ENCODE measurements at regions not wholly inside any gene's neighbourhood (a gene's known extent, or its start where the extent isn't known, plus 50 kb on each side); places are given as distances from the start of the nearest gene placed in this dataset.

DNA sequence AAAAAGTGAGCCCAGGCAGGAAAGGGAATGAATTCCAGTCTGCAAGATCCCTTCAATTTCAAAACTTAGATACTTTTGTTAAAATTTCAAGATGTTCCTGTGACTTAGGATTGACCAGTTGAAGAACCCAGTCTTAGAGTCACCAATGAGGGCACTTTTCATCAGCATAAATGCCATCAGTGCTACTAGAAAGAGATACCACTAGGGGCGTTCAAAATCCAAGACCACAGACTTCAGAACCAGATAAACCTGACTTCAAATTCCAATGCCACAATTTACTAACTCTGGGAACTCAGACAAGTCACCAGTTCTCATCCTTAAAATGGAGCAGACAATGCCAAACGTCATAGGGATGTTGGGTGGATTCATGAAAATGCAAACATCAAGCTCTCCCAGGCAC, 523.2 kb downstream of the BUD13 start:
- no peak overlapping the region for H3K27ac ChIP-seq (ENCODE audit: low read depth in 2 of 2, low read length in 1 of 2)
- no peaks in the 10 kb centered on the region for H3K4me1 ChIP-seq (ENCODE audit: control insufficient read depth in 2 of 2, insufficient read depth in 2 of 2, low read length in 1 of 2)
- no peaks in the 10 kb centered on the region for H3K27me3 ChIP-seq (ENCODE audit: control insufficient read depth in 1 of 2, insufficient read depth in 2 of 2, low read length in 2 of 2)
- no peak overlapping the region for H3K4me3 ChIP-seq (ENCODE audit: low read depth in 1 of 2, low read length in 2 of 2)
- H3K36me3 ChIP-seq (ENCODE audit: control insufficient read depth in 2 of 2, insufficient read depth in 2 of 2, low read length in 1 of 2), result no peaks in the 10 kb centered on the region
- 59 to 66% methylated on average over 2 of the region's 2 CpGs for WGBS, 2 donors
- no peaks in the 10 kb centered on the region for H3K9me3 ChIP-seq (ENCODE audit: control insufficient read depth in 2 of 2, insufficient read depth in 1 of 2, low read depth in 1 of 2, low read length in 1 of 2)

DNA sequence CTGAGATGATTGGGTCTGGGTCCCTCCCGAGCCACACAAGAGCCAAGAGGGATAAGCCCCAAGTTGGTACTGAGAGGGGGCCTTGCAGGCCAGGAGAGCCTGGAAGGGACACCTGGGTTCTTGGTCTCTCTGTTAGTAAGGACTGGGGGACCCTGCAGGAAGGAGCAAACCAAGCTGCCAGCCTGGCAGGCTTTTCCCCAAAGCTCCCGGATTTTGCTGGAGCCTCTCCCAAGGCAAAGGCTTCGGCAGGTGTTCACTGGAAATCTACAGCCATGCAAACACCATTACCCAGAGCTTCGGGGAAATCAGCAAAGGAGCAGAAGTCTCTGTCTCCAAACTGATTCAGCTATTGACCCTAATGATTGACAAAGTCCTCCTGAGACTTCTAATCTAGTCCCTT, 527.9 kb downstream of the BUD13 start:
- no peak overlapping the region for H3K4me3 ChIP-seq (ENCODE audit: low read depth in 1 of 2, low read length in 2 of 2)
- no peaks in the 10 kb centered on the region for H3K9me3 ChIP-seq (ENCODE audit: control insufficient read depth in 2 of 2, insufficient read depth in 1 of 2, low read depth in 1 of 2, low read length in 1 of 2)
- H3K27me3 ChIP-seq (ENCODE audit: control insufficient read depth in 1 of 2, insufficient read depth in 2 of 2, low read length in 2 of 2), result no peaks in the 10 kb centered on the region
- no peaks in the 10 kb centered on the region for H3K36me3 ChIP-seq (ENCODE audit: control insufficient read depth in 2 of 2, insufficient read depth in 2 of 2, low read length in 1 of 2)
- no peak overlapping the region for H3K27ac ChIP-seq (ENCODE audit: low read depth in 2 of 2, low read length in 1 of 2)
- 74 to 77% methylated on average over 4 of the region's 4 CpGs for WGBS, 2 donors
- no peaks in the 10 kb centered on the region for H3K4me1 ChIP-seq (ENCODE audit: control insufficient read depth in 2 of 2, insufficient read depth in 2 of 2, low read length in 1 of 2)

DNA sequence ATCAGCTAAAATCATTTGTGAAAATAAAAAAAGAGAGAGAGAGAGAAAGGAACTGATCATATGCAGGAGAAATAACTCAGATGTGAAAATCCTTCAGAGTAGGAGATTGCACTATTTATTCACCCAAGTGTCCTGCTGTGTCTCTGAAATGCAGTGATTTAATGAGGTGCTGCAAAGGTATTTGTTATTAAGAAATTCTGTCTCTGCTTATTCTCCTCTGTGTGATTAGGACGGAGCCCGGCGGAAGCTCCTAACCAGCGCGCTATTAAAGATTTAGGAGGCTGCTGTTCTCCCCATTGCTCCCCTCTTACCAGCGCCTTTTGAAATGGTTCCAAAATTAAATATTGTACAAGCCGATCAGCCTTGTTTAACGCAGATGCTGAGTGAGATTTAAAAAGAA, 528.3 kb downstream of the BUD13 start:
- Histone ChIP-seq H3K27ac (ENCODE audit: low read depth in 2 of 2, low read length in 1 of 2) (no peak overlapping the region), H3K4me3 (ENCODE audit: low read depth in 1 of 2, low read length in 2 of 2) (no peak overlapping the region), H3K9me3 (ENCODE audit: control insufficient read depth in 2 of 2, insufficient read depth in 1 of 2, low read depth in 1 of 2, low read length in 1 of 2) (no peaks in the 10 kb centered on the region), H3K4me1 (ENCODE audit: control insufficient read depth in 2 of 2, insufficient read depth in 2 of 2, low read length in 1 of 2) (no peaks in the 10 kb centered on the region), H3K36me3 (ENCODE audit: control insufficient read depth in 2 of 2, insufficient read depth in 2 of 2, low read length in 1 of 2) (no peaks in the 10 kb centered on the region), H3K27me3 (ENCODE audit: control insufficient read depth in 1 of 2, insufficient read depth in 2 of 2, low read length in 2 of 2) (no peaks in the 10 kb centered on the region)
- 68 to 77% methylated on average over 8 of the region's 8 CpGs for WGBS, 2 donors

DNA sequence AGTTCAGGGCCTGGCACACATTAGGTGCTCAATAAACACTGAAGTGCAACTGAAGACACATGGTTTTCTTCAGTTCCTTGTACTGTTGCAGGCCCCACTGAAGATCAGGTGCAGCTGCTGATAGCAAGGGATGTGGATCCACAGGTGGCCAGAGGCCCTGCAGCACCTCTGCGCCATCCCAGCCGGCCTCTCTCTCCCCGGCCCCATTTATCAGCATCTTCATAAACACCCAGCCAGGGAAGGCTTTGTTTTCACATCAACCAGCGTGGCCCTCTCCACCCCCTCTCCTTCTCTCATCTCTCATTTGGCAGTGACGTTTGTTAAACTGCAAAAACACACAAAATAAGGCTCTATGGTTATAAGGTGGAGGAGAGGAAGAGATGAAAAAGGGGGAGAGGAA, 528.8 kb downstream of the BUD13 start:
- H3K27me3 ChIP-seq (ENCODE audit: control insufficient read depth in 1 of 2, insufficient read depth in 2 of 2, low read length in 2 of 2), result no peaks in the 10 kb centered on the region
- WGBS, 2 donors, result 55 to 71% methylated on average over 5 of the region's 5 CpGs
- H3K4me3 ChIP-seq (ENCODE audit: low read depth in 1 of 2, low read length in 2 of 2), result no peak overlapping the region
- H3K36me3 ChIP-seq (ENCODE audit: control insufficient read depth in 2 of 2, insufficient read depth in 2 of 2, low read length in 1 of 2), result no peaks in the 10 kb centered on the region
- no peaks in the 10 kb centered on the region for H3K4me1 ChIP-seq (ENCODE audit: control insufficient read depth in 2 of 2, insufficient read depth in 2 of 2, low read length in 1 of 2)
- H3K27ac ChIP-seq (ENCODE audit: low read depth in 2 of 2, low read length in 1 of 2), result no peak overlapping the region
- no peaks in the 10 kb centered on the region for H3K9me3 ChIP-seq (ENCODE audit: control insufficient read depth in 2 of 2, insufficient read depth in 1 of 2, low read depth in 1 of 2, low read length in 1 of 2)

DNA sequence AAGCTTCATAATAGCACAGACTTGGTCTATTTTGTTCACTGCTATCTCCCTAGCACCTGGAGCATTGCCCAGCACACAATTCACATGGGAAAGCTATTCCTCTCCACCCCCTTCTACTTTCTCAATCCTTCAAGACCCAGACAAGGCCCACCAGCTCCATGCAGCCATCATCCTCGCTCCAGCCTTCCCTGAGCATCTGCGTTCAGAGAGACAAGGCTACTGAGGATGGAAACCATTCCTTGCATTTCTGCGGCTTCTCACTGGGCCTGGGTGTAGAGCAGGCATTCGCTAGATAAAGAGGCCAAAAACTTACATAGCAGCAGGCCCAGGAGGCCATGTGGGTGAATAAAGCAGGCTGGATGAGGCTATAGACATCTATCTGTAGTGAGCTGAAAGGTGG, 530.8 kb downstream of the BUD13 start:
- no peak overlapping the region for H3K27ac ChIP-seq (ENCODE audit: low read depth in 2 of 2, low read length in 1 of 2)
- no peaks in the 10 kb centered on the region for H3K4me1 ChIP-seq (ENCODE audit: control insufficient read depth in 2 of 2, insufficient read depth in 2 of 2, low read length in 1 of 2)
- H3K27me3 ChIP-seq (ENCODE audit: control insufficient read depth in 1 of 2, insufficient read depth in 2 of 2, low read length in 2 of 2), result no peaks in the 10 kb centered on the region
- no peaks in the 10 kb centered on the region for H3K9me3 ChIP-seq (ENCODE audit: control insufficient read depth in 2 of 2, insufficient read depth in 1 of 2, low read depth in 1 of 2, low read length in 1 of 2)
- 84 to 87% methylated on average over 4 of the region's 4 CpGs for WGBS, 2 donors
- H3K4me3 ChIP-seq (ENCODE audit: low read depth in 1 of 2, low read length in 2 of 2), result no peak overlapping the region
- no peaks in the 10 kb centered on the region for H3K36me3 ChIP-seq (ENCODE audit: control insufficient read depth in 2 of 2, insufficient read depth in 2 of 2, low read length in 1 of 2)

DNA sequence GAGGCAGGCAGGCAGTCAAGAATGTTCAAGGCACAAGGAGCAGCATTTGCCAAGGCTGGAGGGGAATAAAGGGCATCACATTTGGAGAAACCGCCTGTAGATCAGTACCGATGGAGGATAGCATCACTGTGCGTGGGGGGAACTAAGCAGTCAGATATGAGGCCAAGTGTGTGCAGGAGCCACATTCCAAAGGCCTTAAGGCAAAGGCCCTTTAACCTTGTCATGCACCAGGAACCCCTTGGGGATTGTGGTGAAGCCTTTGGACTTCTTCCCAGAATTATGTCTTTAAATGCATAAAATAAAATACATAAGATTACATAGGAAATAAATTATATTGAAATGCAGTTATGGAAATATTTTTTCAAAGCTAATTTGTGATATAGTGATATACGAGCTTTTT, 532.1 kb downstream of the BUD13 start:
- Histone ChIP-seq H3K27ac (ENCODE audit: low read depth in 2 of 2, low read length in 1 of 2) (no peak overlapping the region), H3K9me3 (ENCODE audit: control insufficient read depth in 2 of 2, insufficient read depth in 1 of 2, low read depth in 1 of 2, low read length in 1 of 2) (no peaks in the 10 kb centered on the region), H3K36me3 (ENCODE audit: control insufficient read depth in 2 of 2, insufficient read depth in 2 of 2, low read length in 1 of 2) (no peaks in the 10 kb centered on the region), H3K4me1 (ENCODE audit: control insufficient read depth in 2 of 2, insufficient read depth in 2 of 2, low read length in 1 of 2) (no peaks in the 10 kb centered on the region), H3K4me3 (ENCODE audit: low read depth in 1 of 2, low read length in 2 of 2) (no peak overlapping the region), H3K27me3 (ENCODE audit: control insufficient read depth in 1 of 2, insufficient read depth in 2 of 2, low read length in 2 of 2) (no peaks in the 10 kb centered on the region)
- 50 to 55% methylated on average over 4 of the region's 4 CpGs for WGBS, 2 donors

DNA sequence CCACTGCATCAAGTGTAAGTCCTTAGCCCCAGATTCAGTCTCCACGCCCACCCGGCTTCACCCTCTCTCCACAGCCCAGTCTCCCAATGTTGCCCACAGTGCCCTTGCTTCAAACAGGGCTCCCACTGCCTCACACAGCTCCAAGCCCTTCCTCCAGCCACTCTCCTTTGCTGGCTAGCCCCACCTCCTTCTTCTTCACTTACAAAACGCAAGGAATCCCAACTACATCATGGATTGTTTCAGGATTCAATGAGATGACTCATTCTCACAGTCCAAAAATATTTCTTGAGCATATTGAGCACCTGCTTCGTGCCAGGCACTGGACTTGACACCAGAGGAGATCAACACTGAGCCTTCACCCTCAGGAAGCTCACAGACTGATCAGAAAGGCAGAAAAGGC, 533.5 kb downstream of the BUD13 start:
- H3K9me3 ChIP-seq (ENCODE audit: control insufficient read depth in 2 of 2, insufficient read depth in 1 of 2, low read depth in 1 of 2, low read length in 1 of 2), result no peaks in the 10 kb centered on the region
- no peaks in the 10 kb centered on the region for H3K36me3 ChIP-seq (ENCODE audit: control insufficient read depth in 2 of 2, insufficient read depth in 2 of 2, low read length in 1 of 2)
- H3K4me3 ChIP-seq (ENCODE audit: low read depth in 1 of 2, low read length in 2 of 2), result no peak overlapping the region
- WGBS, 2 donors, result 68 to 75% methylated on average over 4 of the region's 4 CpGs
- no peaks in the 10 kb centered on the region for H3K4me1 ChIP-seq (ENCODE audit: control insufficient read depth in 2 of 2, insufficient read depth in 2 of 2, low read length in 1 of 2)
- H3K27me3 ChIP-seq (ENCODE audit: control insufficient read depth in 1 of 2, insufficient read depth in 2 of 2, low read length in 2 of 2), result no peaks in the 10 kb centered on the region
- no peak overlapping the region for H3K27ac ChIP-seq (ENCODE audit: low read depth in 2 of 2, low read length in 1 of 2)

DNA sequence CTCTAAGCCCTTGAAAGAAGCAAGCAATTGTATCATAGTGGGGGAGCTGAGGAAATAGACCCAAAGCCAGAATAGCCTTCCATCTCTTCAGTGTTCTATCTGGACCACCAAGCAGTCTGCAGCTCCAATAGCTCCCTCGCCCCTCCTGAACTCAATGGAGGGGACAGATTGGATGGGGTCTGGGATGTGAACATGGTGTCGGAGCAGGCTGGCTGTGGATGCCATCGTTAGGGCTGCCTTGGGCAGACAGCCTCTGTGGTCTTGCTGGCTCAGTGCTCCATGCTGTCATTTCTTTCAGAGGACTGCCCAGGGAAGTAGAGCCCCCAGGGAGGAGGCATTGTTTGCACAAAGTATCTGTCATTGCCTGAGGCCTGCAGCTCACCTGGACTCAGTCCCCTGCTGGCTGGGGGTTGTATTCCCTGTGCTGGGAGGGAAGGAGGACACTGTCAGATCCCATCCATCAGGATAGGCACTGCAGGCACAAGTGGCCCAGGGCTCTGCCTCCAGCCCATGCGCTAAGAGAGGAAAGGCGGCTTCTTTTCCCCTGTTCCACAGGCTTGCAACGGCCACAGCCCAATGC, 537.7 kb downstream of the BUD13 start:
- Histone ChIP-seq H3K4me3 (ENCODE audit: low read depth in 1 of 2, low read length in 2 of 2) (no peak overlapping the region), H3K27me3 (ENCODE audit: control insufficient read depth in 1 of 2, insufficient read depth in 2 of 2, low read length in 2 of 2) (no peaks in the 10 kb centered on the region), H3K4me1 (ENCODE audit: control insufficient read depth in 2 of 2, insufficient read depth in 2 of 2, low read length in 1 of 2) (no peaks in the 10 kb centered on the region), H3K27ac (ENCODE audit: low read depth in 2 of 2, low read length in 1 of 2) (no peak overlapping the region), H3K36me3 (ENCODE audit: control insufficient read depth in 2 of 2, insufficient read depth in 2 of 2, low read length in 1 of 2) (no peaks in the 10 kb centered on the region), H3K9me3 (ENCODE audit: control insufficient read depth in 2 of 2, insufficient read depth in 1 of 2, low read depth in 1 of 2, low read length in 1 of 2) (no peaks in the 10 kb centered on the region)
- 72 to 80% methylated on average over 6 of the region's 6 CpGs for WGBS, 2 donors

DNA sequence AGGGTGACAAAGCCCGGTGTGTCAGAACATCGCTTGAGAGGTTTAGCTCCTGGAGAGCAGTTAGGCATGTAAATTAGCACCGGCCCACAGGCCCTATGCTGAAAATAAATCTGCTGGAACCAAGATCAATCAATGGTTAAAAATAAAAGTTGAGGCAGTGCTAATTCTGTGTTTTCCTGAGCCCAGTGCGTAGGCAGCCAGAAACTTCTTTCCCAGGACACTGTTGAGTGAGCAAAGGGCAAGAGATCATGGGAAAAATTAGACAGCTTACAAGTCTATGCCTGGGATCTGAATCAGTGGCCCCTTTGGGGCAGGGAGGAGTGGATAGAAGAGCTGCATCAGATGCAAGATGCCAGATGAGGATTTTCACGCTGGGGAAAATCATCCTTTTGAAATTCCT, 539.2 kb downstream of the BUD13 start:
- WGBS, 2 donors, result 38 to 45% methylated on average over 5 of the region's 5 CpGs
- Histone ChIP-seq H3K4me3 (ENCODE audit: low read depth in 1 of 2, low read length in 2 of 2) (no peak overlapping the region), H3K36me3 (ENCODE audit: control insufficient read depth in 2 of 2, insufficient read depth in 2 of 2, low read length in 1 of 2) (no peaks in the 10 kb centered on the region), H3K27me3 (ENCODE audit: control insufficient read depth in 1 of 2, insufficient read depth in 2 of 2, low read length in 2 of 2) (no peaks in the 10 kb centered on the region), H3K4me1 (ENCODE audit: control insufficient read depth in 2 of 2, insufficient read depth in 2 of 2, low read length in 1 of 2) (no peaks in the 10 kb centered on the region), H3K27ac (ENCODE audit: low read depth in 2 of 2, low read length in 1 of 2) (no peak overlapping the region), H3K9me3 (ENCODE audit: control insufficient read depth in 2 of 2, insufficient read depth in 1 of 2, low read depth in 1 of 2, low read length in 1 of 2) (no peaks in the 10 kb centered on the region)

DNA sequence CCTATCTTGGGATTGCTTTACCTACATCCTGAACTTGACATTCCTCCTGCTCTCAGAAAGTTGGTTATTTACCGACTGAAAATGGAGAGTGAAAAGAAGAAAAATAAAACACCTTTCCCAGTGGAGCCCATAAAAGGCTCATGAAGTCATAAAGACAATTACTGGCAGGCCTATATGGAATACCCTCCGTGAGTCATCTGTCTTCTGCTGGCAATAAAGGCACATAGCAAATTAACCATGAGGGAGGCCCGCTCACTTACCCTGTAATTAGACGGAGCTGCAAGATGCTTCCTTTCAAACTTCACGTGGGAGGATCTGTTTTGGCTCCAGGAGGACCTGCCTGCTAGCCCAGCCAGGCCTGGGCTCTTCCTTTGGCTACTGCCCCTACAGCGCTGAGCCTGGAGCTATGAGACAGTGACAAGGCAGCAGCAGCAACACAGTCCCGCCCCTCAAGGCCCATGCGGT, 540.4 kb downstream of the BUD13 start:
- no peak overlapping the region for H3K27ac ChIP-seq (ENCODE audit: low read depth in 2 of 2, low read length in 1 of 2)
- H3K27me3 ChIP-seq (ENCODE audit: control insufficient read depth in 1 of 2, insufficient read depth in 2 of 2, low read length in 2 of 2), result no peaks in the 10 kb centered on the region
- no peaks in the 10 kb centered on the region for H3K4me1 ChIP-seq (ENCODE audit: control insufficient read depth in 2 of 2, insufficient read depth in 2 of 2, low read length in 1 of 2)
- H3K36me3 ChIP-seq (ENCODE audit: control insufficient read depth in 2 of 2, insufficient read depth in 2 of 2, low read length in 1 of 2), result no peaks in the 10 kb centered on the region
- 25 to 43% methylated on average over 8 of the region's 8 CpGs for WGBS, 2 donors
- no peak overlapping the region for H3K4me3 ChIP-seq (ENCODE audit: low read depth in 1 of 2, low read length in 2 of 2)
- H3K9me3 ChIP-seq (ENCODE audit: control insufficient read depth in 2 of 2, insufficient read depth in 1 of 2, low read depth in 1 of 2, low read length in 1 of 2), result no peaks in the 10 kb centered on the region
